Kidney (tissue), 13 donors: ENCODE measurements at regions not wholly inside any gene's neighbourhood (a gene's known extent, or its start where the extent isn't known, plus 50 kb on each side); places are given as distances from the start of the nearest gene placed in this dataset.

Experiments used
- DNase-seq, 5 donors: peaks; one replicate each; pipeline ENCODE4 v3.0.0-alpha.2; 2013 to 2020
- FAIRE-seq: peaks from 2 replicates; lab custom pipeline; 2012; peaks lifted over from hg19 to GRCh38; lab: Jason Lieb, UNC
- H3K27ac ChIP-seq, 2 donors: one replicate each; pipeline ENCODE4 v1.7.0; 2013; ENCODE audit warnings: low read depth in 2 of 2, low read length in 2 of 2, inconsistent platforms in 1 of 2
- H3K27me3 ChIP-seq: one replicate; pipeline ENCODE4 v1.7.1; 2013; ENCODE audit warnings: low read length, inconsistent platforms; ENCODE audit not compliant: control insufficient read depth, insufficient read depth
- H3K36me3 ChIP-seq, 3 donors: one replicate each; pipeline versions ENCODE4 v1.7.0 to v1.7.1; 2013; ENCODE audit warnings: low read length in 3 of 3, control low read depth in 1 of 3, inconsistent platforms in 1 of 3; ENCODE audit not compliant: insufficient read depth in 3 of 3, control insufficient read depth in 2 of 3
- H3K4me1 ChIP-seq, 3 donors: one replicate each; pipeline versions ENCODE4 v1.7.0 to v1.7.1; 2013; ENCODE audit warnings: low read length in 3 of 3, inconsistent platforms in 1 of 3, low read depth in 1 of 3; ENCODE audit not compliant: control insufficient read depth in 2 of 3, insufficient read depth in 2 of 3
- H3K4me3 ChIP-seq, 3 donors: one replicate each; pipeline versions ENCODE4 v1.7.0 to v1.8.1; 2013; ENCODE audit warnings: low read length in 3 of 3, control low read depth in 1 of 3, inconsistent platforms in 1 of 3
- H3K9ac ChIP-seq, 3 donors: one replicate each; pipeline versions ENCODE4 v1.7.0 to v1.7.1; 2013; ENCODE audit warnings: low read length in 3 of 3, control low read depth in 1 of 3, inconsistent platforms in 1 of 3
- H3K9me3 ChIP-seq, 3 donors: one replicate each; pipeline versions ENCODE4 v1.7.0 to v1.7.1; 2013; ENCODE audit warnings: low read length in 3 of 3, control low read depth in 1 of 3, inconsistent platforms in 1 of 3; ENCODE audit not compliant: control insufficient read depth in 2 of 3, insufficient read depth in 1 of 3
- intact Hi-C: fragments of 100-400 bp; cut with DNase I; formaldehyde crosslinking; loops from one replicate; pipeline ENCODE4 v1.11.1; 2022
- TF ChIP-seq, protein P1 (sequence below): IDR thresholded peaks from 3 replicates; pipeline ENCODE4 v1.5.1; 2012; ENCODE audit warnings: mild to moderate bottlenecking, moderate library complexity, borderline replicate concordance; ENCODE audit not compliant: insufficient read depth; ENCODE audit errors: extremely low read depth
- donor health status: control.
- donor health status: control.
- donor health status: control.
- donor health status: control.
- donor health status: control.
- donor health status: DM: yes; HTN: yes; CAD: no.
- donor health status: Normal renal cell carcinoma (clear cell type).

DNA sequence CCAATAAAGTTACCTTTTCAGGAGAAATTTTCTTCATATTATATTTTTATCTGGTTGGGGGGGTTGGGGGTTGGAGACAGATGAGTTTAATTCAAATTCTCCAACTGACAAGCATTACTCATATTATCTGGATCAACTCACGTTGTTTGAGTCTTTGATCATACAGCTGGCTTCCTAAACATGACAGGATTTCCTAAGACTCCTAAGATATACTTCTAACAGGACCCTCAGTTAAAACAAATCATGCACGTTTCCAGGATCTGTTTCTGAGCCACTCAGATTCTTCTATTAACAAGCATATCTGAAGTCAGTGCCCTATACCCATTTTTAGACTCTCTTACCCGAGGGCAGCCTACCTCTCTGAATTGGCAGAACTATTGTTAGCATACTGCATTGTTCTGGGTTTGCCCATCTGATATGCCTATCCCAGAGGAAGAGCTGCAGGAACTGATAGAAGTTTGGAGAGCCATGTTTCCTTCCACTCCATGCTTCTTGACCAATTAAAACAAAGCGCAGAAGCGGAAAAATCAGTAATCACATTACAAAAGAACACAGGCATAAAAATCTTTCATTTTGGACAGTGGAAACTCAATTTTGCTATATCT, 653.9 kb downstream of the LTN1 start:
- H3K27ac ChIP-seq: no peak overlapping the region
- H3K36me3 ChIP-seq: no peaks in the 10 kb centered on the region
- no peaks in the 10 kb centered on the region for H3K27me3 ChIP-seq
- TF ChIP-seq, protein P1, sequence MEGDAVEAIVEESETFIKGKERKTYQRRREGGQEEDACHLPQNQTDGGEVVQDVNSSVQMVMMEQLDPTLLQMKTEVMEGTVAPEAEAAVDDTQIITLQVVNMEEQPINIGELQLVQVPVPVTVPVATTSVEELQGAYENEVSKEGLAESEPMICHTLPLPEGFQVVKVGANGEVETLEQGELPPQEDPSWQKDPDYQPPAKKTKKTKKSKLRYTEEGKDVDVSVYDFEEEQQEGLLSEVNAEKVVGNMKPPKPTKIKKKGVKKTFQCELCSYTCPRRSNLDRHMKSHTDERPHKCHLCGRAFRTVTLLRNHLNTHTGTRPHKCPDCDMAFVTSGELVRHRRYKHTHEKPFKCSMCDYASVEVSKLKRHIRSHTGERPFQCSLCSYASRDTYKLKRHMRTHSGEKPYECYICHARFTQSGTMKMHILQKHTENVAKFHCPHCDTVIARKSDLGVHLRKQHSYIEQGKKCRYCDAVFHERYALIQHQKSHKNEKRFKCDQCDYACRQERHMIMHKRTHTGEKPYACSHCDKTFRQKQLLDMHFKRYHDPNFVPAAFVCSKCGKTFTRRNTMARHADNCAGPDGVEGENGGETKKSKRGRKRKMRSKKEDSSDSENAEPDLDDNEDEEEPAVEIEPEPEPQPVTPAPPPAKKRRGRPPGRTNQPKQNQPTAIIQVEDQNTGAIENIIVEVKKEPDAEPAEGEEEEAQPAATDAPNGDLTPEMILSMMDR: no peak
- no peak for DNase-seq
- H3K9ac ChIP-seq: no peak overlapping the region
- no peak overlapping the region for H3K4me3 ChIP-seq
- FAIRE-seq: no peak
- intact Hi-C loops: no loop called here
- no peaks in the 10 kb centered on the region for H3K9me3 ChIP-seq
- H3K4me1 ChIP-seq: peaks cover 0 to 2% (median 0%) of the 10 kb centered on the region in 3 donors

DNA sequence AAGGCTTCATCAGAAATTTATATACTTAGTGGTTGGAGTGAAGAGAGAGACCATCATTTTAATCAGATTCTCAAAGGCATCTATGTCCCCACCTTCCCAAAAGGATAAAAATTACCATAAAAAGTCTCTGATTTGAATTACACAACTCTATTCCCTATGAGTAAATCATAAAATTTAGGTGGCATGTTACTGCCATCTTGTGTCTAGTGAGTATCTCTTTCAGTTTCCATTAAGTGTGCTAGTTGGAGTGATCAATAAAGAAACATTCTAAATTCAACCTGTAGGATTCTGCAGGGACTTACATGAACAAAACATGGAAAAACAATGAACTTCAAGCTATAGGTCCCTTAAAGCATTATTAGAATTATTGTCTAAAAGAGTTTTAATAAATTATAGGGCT, 655.4 kb downstream of the LTN1 start:
- TF ChIP-seq, protein P1: no peak
- Histone ChIP-seq H3K27ac (no peak overlapping the region), H3K36me3 (no peaks in the 10 kb centered on the region), H3K9me3 (no peaks in the 10 kb centered on the region), H3K27me3 (no peaks in the 10 kb centered on the region), H3K4me1 (peaks cover 0 to 2% (median 0%) of the 10 kb centered on the region in 3 donors), H3K4me3 (no peak overlapping the region), H3K9ac (no peak overlapping the region)
- DNase-seq (peak in 2 of 5 donors; percentile 36 to 74), FAIRE-seq (peak; percentile 79)
- intact Hi-C loops: no loop called here

DNA sequence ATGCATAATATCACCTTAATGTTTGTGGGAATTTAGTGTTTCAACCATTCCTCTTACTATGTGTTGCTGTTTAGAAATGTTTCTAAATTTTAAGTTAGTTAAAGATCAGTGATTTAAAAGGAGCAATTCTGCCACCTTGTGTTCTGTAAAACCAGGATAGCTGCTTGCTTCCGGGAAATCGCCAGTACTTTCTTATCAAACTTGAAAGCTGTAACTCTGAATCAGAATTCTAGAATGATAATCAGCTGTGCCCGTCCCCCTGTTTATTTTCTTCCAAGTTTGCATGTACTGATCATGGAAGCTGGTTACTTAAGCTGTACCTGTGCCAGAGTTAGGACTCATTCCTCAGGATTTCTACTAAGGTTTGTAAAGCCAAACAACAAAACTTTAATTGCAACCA, 656.4 kb downstream of the LTN1 start:
- H3K4me3 ChIP-seq: no peak overlapping the region
- TF ChIP-seq, protein P1: peak; percentile 51
- no peaks in the 10 kb centered on the region for H3K27me3 ChIP-seq
- H3K9me3 ChIP-seq: no peaks in the 10 kb centered on the region
- H3K4me1 ChIP-seq: peaks cover 0 to 2% (median 0%) of the 10 kb centered on the region in 3 donors
- intact Hi-C loops: no loop called here
- DNase-seq: peak in 3 of 5 donors; percentile 28 to 85 (median 82)
- H3K27ac ChIP-seq: no peak overlapping the region
- no peaks in the 10 kb centered on the region for H3K36me3 ChIP-seq
- FAIRE-seq: peak; percentile 98
- H3K9ac ChIP-seq: no peak overlapping the region

DNA sequence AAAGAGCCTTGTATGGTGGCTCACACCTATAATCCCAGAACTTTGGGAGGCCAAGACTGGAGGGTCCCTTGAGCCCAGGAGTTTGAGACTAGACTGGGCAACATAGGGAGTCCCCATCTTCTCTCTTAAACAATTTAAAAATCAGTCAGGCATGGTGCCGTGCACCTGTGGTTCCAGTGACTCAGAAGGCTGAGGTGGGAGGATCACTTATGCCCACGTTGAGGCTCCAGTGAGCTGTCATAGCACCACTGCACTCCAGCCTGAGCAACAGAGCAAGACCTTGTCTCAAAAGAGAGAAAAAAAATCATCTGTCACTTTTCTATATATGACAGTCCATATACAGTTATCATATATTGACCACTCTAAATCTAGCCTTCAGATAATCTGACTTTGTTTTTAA, 658.3 kb downstream of the LTN1 start:
- Histone ChIP-seq H3K36me3 (no peaks in the 10 kb centered on the region), H3K4me1 (peaks cover 0 to 2% (median 0%) of the 10 kb centered on the region in 3 donors), H3K9me3 (no peaks in the 10 kb centered on the region), H3K27me3 (no peaks in the 10 kb centered on the region), H3K4me3 (no peak overlapping the region), H3K27ac (no peak overlapping the region), H3K9ac (no peak overlapping the region)
- intact Hi-C loops: no loop called here
- FAIRE-seq: no peak
- TF ChIP-seq, protein P1: no peak
- DNase-seq: no peak
